LNCaP clone FGC (cell line): ENCODE measurements at regions not wholly inside any gene's neighbourhood (a gene's known extent, or its start where the extent isn't known, plus 50 kb on each side); places are given as distances from the start of the nearest gene placed in this dataset.
"Not testable (repeated sequence)": the region's sequence is repeated elsewhere in the genome, so short reads cannot be mapped to it uniquely, and the experiment has no call there.

Experiments
- DNase-seq: peaks from one replicate; pipeline ENCODE4 v3.0.0-alpha.2; 2011; ENCODE audit warnings: low read depth
- H3K4me3 ChIP-seq: 2 replicates; pipeline ENCODE4 v1.5.1; 2011; ENCODE audit warnings: mild to moderate bottlenecking, low read depth, low read length, control low read depth

- DNase-seq, H3K4me3 ChIP-seq: not testable (repeated sequence)
Observed at GRCh38 chr1:149157409-149157808, 54.1 kb upstream of the NBPF9 start.

GRCh38 chr1:149158308-149158707 is 55.0 kb upstream of the NBPF9 start:
- DNase-seq, H3K4me3 ChIP-seq: not testable (repeated sequence)

GRCh38 chr1:149163063-149163444 is 59.7 kb upstream of the NBPF9 start:
- not testable (repeated sequence) for DNase-seq, H3K4me3 ChIP-seq

GRCh38 chr1:149174765-149175164 is 71.4 kb upstream of the NBPF9 start:
- not testable (repeated sequence) for H3K4me3 ChIP-seq, DNase-seq

GRCh38 chr1:149175812-149176211 is 72.5 kb upstream of the NBPF9 start:
- not testable (repeated sequence) for H3K4me3 ChIP-seq, DNase-seq

GRCh38 chr1:149176453-149177316 is 73.3 kb upstream of the NBPF9 start:
- DNase-seq: not testable (repeated sequence)
- peak overlapping the region; percentile 38; the same call in 1 of the 2 replicates for H3K4me3 ChIP-seq

GRCh38 chr1:149190742-149191141 is 87.4 kb upstream of the NBPF9 start:
- H3K4me3 ChIP-seq, DNase-seq: not testable (repeated sequence)

- H3K4me3 ChIP-seq, DNase-seq: not testable (repeated sequence)
Observed at GRCh38 chr1:149196651-149197050, 93.3 kb upstream of the NBPF9 start.

GRCh38 chr1:149200567-149200966 is 97.2 kb upstream of the NBPF9 start:
- not testable (repeated sequence) for DNase-seq, H3K4me3 ChIP-seq

GRCh38 chr1:149202283-149202682 is 98.9 kb upstream of the NBPF9 start:
- not testable (repeated sequence) for H3K4me3 ChIP-seq, DNase-seq

- DNase-seq, H3K4me3 ChIP-seq: not testable (repeated sequence)
Observed at GRCh38 chr1:149204396-149204795, 101.0 kb upstream of the NBPF9 start.

- not testable (repeated sequence) for DNase-seq, H3K4me3 ChIP-seq
Observed at GRCh38 chr1:149208836-149209235, 105.5 kb upstream of the NBPF9 start.

GRCh38 chr1:149211757-149212420 is 108.5 kb upstream of the NBPF9 start:
- not testable (repeated sequence) for H3K4me3 ChIP-seq, DNase-seq

- not testable (repeated sequence) for H3K4me3 ChIP-seq, DNase-seq
Observed at GRCh38 chr1:149212946-149213345, 109.6 kb upstream of the NBPF9 start.

- not testable (repeated sequence) for H3K4me3 ChIP-seq, DNase-seq
Observed at GRCh38 chr1:149213673-149214072, 110.3 kb upstream of the NBPF9 start.

GRCh38 chr1:149218080-149218988 is 115.0 kb upstream of the NBPF9 start:
- DNase-seq, H3K4me3 ChIP-seq: not testable (repeated sequence)

GRCh38 chr1:149219539-149219938 is 116.2 kb upstream of the NBPF9 start:
- not testable (repeated sequence) for DNase-seq

GRCh38 chr1:149220463-149221074 is 117.2 kb upstream of the NBPF9 start:
- DNase-seq, H3K4me3 ChIP-seq: not testable (repeated sequence)

More at GRCh38 chr1:149219539-149219938, 116.2 kb upstream of the NBPF9 start:
- not testable (repeated sequence) for H3K4me3 ChIP-seq
